Urothelium cell line (cell line): ENCODE measurements at regions not wholly inside any gene's neighbourhood (a gene's known extent, or its start where the extent isn't known, plus 50 kb on each side); places are given as distances from the start of the nearest gene placed in this dataset.

ENCODE experiments used
- DNase-seq: peaks from one replicate; pipeline ENCODE4 v3.0.0; 2011; ENCODE audit warnings: low spot score, mixed read lengths
- FAIRE-seq: peaks from 2 replicates; lab custom pipeline; 2011; peaks lifted over from hg19 to GRCh38; lab: Jason Lieb, UNC

DNA sequence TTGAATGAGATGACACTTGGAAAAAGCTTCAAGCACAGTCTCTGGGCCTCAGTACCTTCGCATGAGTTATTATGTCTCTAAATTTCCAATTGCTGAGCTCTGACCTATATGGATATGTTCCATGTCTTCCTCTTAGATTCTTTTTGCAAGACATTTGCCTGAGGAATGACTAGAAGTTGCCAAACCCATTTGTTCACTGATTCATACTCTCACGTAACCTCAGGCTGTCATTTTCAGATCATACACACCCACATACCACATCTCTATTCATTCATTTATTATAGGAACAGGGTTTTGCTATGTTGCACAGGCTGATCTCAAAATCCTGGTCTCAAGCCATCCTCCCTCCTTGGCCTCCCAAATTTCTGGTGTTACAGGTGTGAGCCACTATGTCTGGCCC, 2137.1 kb upstream of the TENM3 start:
- no peak for FAIRE-seq

DNA sequence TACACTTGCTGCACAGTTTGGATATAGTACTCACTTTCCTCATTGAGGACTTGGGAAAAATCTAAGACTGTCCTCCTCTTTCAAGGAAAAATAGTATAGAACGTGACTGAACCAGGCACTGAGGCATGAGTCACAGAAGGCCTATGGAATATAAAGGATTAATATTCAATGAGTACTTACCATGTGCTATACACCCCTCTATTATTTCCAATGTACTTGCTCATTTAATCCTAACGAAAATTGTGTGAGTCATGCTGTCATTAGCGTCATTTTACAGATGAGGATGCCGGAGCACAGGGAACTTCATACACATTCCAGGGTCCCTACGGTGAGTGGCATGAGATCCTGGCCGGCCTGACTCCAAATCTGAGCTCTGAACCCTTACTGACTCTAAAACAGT, 2136.2 kb upstream of the TENM3 start:
- FAIRE-seq: no peak
- no peak for DNase-seq

More for the DNA sequence above, 2137.1 kb upstream of the TENM3 start:
- no peak for DNase-seq

DNA sequence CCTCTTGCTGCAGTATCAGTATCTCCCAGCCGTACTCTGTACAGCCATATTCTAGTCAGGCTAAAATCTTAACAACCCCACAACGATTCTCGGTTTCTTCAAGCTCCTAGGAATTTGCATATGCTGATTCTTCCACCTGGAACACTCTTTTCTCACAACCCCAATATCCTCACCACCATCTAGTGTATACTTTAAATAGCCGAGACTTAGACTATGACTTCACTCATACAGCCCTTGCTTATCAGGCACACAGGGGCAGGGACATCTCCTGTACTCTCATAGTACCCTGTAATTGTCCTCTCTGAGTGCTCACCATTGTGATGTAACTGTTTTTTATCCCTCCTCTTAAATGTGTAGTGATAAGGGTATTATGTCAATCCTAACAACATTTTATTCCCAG, 2126.4 kb upstream of the TENM3 start:
- DNase-seq: no peak
- FAIRE-seq: no peak

DNA sequence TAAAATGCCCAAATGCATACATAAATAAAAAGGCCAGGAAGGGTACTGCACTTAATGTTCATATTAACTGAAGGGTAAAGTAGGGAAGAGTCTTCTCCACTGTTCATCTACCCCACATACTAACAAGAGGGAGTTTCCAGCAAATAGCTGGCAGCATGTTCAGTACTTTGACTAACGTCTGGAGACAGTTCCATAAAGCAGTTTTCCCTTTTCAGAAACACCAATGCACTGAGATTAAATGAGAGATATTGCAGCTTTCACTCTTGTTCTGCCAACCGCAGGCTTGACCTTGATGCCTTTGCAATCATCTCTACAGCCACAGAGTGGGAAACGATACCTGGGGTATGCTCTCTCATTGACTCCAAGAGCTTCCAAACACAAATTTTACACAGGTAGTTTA, 2123.1 kb upstream of the TENM3 start:
- FAIRE-seq (no peak), DNase-seq (no peak)

DNA sequence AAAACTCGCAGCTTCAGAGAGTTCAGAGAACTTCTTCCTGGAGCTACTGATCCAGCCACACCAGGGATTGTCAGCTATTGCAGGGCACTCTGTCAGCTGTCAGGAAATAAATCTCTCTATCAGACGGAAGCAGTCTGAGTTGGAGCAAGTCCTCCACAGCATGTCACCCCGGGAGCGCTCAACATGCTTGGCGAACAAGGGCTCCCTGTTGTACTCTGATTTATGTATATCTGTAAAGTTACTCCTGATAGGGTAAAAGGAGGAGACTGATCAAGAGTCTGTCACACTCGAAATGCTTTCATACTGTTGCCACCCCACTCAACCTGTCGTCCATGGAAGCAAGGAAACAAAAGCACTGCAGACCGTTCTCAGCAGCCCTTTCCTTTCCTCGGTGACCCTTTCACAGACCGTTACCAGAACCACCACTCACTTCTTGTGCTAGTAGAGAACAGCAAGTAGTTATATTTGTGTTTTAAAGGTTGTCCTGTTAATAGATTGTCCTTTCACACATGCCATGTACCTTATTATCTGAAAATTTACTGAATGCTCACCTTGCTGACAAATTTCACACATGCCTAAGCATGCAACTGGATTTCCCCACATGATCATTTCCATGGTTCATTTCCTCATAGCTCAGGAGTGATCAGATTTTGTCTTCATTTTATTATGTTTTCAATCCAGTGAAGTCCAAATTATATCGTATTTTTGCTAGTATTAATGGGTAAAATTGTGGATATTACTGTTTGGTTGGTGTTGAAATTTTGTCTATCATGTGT, 2108.9 kb upstream of the TENM3 start:
- no peak for DNase-seq
- FAIRE-seq: no peak

DNA sequence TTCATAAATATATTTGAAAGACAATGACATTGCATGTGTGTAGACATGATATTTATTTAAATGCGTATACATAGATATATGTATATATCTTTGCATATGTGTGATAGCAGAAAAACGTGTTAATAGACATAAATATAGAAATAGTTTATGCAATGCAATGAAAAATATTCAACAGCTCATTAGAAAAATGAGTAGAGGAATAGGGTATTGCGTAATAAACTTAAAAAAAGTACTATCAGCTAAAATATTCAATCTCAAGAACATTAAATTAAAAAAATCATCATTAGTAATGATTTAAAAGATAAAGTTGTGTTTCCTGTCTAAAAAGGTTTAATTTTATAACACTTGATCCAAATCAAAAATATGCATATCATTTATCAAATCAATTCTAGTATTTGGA, 2101.5 kb upstream of the TENM3 start:
- FAIRE-seq: no peak
- DNase-seq: no peak

DNA sequence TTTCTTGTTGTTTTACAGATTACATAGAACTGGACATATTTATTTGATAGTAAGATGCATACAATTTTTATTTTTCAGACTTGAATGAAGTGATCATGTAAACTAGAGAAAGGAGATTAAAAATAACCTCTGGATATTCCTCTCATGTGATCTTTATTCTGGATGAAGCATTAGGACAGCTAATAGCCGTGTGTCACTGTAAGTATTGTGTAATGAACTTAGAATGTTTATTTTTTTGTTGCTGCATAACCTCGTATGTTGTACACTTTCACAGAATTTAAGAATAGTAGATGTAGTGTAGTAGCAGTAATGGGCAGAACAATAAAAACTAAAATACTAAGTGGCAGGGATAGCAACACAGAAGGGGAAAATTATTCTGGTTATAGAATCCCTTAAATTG, 2094.5 kb upstream of the TENM3 start:
- FAIRE-seq (no peak), DNase-seq (no peak)

DNA sequence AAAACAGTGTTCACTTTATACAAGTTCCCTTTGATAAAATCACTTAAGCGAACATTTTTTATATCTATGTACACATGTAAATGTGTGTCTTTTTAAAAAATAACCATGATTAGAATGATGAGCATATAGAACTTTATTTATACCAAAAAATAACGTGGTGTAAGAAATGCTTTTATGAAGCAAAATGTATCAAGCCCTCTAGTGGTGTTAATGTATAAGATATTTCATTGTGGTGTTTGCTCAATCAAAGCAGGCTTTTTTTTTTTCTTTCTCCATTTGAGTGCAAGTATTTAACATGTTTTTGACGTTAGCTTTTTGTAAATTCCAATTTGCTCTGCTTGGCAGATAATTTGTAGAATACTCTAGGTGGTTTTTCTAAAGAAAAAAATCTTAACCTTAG, 2092.4 kb upstream of the TENM3 start:
- DNase-seq: peak; percentile 4
- no peak for FAIRE-seq

DNA sequence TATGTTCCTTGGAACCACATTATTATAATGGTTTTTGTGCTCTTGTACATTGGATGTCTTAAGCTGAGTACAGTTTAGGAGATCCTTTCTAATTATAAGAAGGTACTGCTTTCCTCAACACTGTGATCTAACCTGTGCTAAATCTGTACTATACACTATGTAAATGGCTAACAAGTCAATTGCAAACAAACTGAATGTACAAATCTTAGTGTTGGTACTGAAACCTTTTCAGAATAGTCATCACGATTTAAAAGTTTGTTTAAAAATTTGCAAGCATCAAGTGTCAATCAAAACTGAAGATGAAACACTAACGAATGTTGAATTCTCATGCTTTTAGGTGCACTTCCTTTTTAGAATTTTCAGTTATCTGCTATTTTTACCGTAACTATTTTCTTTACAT, 2090.4 kb upstream of the TENM3 start:
- FAIRE-seq: no peak
- DNase-seq: no peak

DNA sequence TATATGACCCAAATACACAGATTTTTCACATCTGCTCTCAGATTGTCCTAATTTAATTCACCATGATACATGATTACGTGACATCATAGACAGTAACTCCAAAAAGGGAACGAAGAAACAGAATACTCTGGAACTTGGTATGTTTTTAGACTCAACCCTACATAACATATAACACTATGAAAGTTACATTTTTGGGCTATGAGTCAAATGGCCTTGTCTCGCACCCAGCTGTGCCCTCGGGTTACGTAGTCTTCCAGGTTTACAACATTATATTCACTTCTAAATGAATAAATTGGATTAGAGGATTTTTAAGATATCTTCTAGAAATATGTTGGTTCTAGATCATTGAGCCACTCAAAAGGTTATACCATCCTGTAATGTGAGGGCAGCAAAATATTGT, 2089.6 kb upstream of the TENM3 start:
- no peak for FAIRE-seq
- no peak for DNase-seq

DNA sequence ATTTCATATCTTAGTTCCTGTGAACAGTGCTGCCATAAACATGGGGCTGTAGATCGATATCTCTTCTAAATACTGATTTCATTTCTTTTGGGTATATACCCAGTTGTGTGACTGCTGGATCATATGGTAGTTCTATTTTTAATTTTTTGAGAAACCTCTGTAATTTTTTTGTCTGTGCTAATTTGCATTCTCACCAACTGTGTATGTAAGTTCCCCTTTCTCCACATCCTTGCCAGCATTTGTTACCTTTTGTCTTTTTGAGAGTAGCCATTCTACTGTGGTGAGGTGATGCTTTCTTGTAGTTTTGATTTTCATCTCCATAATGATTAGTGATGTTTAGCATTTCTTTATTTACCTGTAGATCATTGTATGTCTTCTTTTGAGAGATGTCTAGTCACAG, 2086.5 kb upstream of the TENM3 start:
- FAIRE-seq (no peak), DNase-seq (no peak)

DNA sequence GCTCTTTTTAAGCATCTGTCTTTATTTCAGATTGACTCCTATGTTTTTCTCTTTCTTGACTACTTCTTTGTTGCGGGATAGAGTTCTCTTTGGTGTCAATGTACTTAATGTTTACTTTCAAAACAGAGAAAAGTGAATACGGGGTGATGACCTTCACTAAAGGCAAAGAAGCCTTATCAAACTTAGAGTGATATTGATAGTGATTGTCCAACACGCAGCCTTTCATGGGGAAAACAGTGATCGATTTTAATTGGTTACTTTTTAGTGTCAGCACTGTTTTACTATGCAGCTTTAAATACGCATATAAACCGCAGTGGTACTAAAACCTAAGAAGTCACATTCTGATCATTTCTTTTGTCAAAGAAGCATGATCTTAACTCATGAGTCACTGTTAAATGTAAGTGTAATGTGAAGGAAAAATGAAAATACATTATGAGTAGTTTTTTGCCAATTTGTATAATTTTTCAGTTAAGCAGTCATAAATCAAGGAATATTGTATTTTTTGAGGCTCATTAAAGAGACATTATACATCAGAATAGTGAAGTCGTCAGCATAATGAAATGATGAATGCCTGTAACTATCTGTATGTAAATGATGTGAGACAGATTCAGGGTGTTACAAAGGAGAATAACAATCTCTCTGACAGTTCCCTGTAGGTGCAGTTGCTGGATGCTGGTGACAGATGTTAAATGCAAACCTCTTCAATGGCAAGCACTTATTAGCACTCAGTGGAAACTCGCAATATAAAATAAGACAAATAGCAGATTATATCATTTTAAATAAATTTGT, 2082.8 kb upstream of the TENM3 start:
- DNase-seq (no peak), FAIRE-seq (no peak)

DNA sequence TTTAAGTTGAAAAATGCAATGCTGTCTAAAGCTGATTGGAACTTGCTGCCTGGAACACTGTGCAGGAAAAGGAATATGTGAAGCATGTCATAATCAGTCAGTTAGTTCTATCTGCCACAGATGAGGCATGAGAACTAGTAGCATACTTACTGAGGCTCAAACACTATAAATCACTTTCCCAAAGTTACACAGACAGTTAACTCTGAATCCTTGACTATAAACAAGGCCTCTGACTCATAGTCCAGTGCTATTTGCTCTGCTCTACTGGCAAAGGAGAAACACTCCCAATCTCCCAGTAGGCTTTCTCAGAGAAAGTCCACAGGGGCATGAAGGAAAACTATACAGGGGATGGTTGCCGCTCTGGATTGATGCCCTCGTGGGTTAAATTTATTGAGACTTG, 2078.4 kb upstream of the TENM3 start:
- FAIRE-seq (no peak), DNase-seq (peak; percentile 8)

DNA sequence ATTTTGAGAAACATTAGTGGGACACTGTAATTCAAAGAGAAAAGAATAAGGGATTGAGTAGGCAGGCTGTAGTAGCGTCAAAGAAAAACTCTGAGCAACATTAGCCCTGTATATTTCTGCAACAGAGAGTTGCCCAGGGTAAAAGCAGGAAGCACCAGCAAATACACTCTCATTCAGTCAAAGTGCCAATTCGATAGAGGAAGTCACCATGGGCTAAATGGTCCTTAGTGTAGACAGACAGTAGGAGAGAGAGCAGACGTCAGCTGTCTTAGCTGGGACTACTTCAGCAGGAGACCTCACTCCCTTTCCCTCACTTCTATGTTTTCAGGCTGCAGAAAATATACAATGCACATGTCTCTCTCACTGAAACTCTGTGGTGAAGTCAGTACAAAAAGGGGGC, 2073.8 kb upstream of the TENM3 start:
- no peak for FAIRE-seq
- no peak for DNase-seq

DNA sequence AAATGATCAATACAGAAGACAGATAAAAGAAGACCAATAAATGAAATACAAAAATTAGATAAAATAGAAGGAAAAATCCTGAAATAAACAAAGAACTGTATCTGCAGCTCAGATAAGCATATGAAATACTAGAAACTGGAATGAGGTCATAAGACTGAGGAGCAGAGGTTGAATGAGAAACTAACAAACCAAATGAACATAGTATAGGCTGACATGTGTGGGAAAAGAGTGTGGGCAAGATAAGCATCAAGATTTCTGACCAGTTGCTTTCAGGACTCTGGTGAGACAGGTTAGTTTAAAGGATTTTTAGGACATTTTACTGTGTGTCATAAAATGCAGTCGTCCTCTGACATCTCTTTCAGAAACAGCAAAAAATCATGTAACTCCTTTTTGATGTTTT, 2073.2 kb upstream of the TENM3 start:
- FAIRE-seq: no peak
- no peak for DNase-seq

DNA sequence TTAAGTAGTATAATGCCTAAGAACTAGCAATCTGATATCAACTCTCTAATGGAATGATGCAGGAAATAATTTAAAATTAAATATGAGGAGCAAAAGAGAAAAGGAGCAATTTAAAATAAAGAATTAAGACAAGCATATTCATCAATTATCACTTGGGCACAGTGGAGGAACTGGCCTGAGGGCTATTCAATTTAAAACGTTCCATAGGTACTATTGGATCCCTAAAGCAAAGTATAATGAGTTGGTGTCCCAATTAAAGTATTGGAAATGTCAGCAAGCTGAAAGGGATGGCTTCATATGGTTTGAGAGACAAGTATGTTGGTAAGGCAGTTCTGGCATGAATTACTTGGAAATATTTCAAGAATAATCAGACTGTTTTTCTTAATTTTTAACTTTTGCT, 2064.1 kb upstream of the TENM3 start:
- DNase-seq (no peak), FAIRE-seq (no peak)

DNA sequence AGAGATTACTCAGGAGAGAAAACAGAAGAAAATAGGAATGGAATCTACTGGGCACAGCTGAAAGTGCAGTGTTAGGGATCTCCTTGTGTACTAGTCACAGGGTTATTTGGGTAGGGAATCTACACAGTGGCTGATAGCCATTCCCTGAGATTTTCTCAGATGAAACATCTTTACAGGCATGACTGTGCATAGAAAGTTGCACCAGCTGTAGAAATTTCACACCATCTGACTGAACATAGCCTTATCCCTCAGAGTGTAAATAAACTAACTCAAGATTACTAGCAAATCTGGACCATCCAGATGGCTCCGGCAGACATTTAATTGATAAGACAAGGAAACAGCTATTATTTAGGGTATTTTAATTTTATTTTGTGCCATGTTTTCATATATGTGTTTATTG, 2053.5 kb upstream of the TENM3 start:
- no peak for FAIRE-seq
- DNase-seq: no peak

DNA sequence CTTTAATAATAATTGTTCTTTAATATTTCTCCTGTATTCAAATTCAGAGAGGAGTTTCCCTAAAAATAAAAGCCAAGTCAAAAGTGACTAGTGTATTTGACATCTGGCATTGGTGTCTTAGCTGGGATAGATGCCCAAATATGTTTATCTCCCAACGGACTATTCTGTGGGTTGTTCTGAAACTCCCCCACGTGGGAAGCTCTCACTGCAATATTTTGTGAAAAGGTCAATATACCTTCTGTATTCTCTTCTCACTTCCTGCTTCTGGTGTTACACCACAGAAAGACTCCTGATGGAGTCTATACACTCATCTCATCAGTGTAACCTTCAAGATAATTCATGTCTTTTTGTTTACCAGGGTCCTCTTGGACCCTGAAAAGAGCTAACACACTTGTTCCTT, 2052.8 kb upstream of the TENM3 start:
- no peak for DNase-seq
- FAIRE-seq: no peak

DNA sequence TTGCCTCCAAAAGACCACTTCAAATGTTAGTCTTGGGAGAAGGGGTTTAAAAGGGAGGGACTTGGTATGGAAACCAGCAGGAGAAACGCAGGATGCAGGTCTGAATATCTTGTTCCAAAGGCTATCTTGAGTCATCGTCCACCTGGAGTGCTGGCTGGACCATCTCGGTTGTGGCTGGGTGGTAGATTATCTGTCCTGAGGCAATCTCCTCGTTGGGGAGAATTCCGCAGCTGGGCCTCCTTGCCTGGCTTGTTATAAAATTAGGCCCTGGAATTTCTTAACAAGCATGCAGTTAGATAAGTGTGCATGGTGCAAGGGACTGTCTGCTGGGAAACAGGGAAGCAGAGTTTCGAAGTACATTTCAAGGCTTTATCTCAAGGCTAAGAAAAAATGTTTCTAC, 2045.7 kb upstream of the TENM3 start:
- DNase-seq (no peak), FAIRE-seq (no peak)

DNA sequence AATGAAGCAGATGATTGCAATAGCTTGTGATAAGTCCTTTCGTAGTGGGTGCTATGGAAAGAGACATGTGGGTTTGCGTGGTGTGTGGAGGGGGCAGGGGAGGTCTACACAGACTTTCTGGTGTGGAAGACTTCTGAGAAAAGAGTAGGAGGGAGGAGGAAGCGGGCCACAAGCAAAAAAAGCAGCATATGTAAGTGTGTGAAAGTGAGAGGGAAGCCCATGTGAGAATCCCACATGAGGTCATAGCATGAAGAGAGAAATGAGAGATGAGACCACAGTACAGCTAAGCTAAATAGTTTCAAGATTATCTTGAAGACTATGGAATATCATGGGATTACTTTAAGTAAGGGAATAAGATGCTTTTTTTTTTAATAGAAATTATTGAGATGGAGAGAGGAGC, 2039.9 kb upstream of the TENM3 start:
- FAIRE-seq: no peak
- no peak for DNase-seq

DNA sequence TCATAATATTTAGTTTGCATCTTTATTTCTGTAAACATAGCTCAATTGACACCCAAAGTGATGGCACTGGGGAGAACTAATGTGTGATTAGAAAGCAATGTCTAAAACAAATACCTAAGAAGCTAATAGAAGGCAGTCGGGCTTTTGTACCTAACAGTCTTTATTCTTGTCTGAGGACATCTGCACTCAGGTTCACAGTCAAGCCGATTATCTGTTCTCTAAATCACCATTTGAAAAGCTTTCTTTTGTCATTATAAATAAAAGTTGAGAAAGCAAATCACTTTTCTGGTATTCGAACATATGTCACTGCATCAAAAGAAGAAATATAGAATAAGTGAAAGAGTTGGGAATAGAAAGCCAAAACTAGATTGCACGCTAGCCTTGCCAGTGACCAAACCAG, 2037.9 kb upstream of the TENM3 start:
- FAIRE-seq: no peak
- DNase-seq: no peak

DNA sequence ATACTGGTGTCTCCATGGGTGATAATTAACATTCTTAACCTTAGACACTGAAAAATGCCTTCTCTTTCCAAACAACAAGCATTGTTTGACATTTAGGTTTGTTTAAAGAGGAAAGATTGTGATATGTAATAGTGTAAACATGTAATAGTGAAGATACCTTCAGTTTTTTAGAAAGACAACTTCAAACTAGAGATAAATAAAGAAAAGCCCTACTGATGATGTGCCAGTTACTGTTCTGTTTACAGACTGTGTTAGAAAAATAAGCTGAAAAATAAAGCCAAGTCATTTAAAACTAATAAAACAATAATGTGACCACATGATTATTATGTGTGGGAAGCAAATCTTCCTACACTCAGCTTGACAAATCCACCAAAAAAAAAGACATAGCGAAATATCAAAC, 2035.3 kb upstream of the TENM3 start:
- no peak for FAIRE-seq

DNA sequence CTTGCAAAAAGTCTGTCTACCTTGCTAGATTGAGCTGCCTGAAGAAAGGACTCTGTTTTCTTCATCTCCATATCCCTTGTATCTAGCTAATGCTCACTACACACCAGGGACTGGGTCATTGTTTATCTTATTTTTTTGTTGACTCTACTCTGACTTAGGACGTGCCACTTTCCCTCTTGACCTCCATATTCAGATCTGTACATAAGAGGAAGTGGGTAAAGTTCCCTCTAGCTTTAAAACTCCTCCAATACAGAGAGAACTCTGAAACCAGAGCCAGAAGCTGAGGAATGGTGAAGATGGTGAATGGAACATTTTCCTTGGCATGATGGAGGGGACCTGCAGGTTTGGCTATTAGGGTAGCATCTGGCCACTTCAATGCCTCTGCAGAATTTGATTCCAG, 2026.1 kb upstream of the TENM3 start:
- DNase-seq: no peak
- FAIRE-seq: no peak

More for the DNA sequence above, 2035.3 kb upstream of the TENM3 start:
- DNase-seq: no peak
